ENCODE measurements at regions not wholly inside any gene's neighbourhood (a gene's known extent, or its start where the extent isn't known, plus 50 kb on each side); places are given as distances from the start of the nearest gene placed in this dataset.

- Histone ChIP-seq H3K4me3 (ENCODE audit: low read depth in 1 of 2, low read length in 2 of 2) (no peak overlapping the region), H3K4me2 (ENCODE audit: insufficient read depth, low read length) (no peak overlapping the region), H2AFZ (ENCODE audit: low read depth, low read length) (no peak overlapping the region), H4K20me1 (ENCODE audit: insufficient read depth, low read length) (no peaks in the 10 kb centered on the region), H3K4me1 (ENCODE audit: insufficient read depth, low read length) (peaks cover 19% of the 10 kb centered on the region), H3K9me3 (ENCODE audit: insufficient read depth, low read length, severe bottlenecking) (no peaks in the 10 kb centered on the region), H3K27me3 (ENCODE audit: insufficient read depth, low read length, poor library complexity) (no peaks in the 10 kb centered on the region), H3K36me3 (ENCODE audit: insufficient read depth, low read length) (no peaks in the 10 kb centered on the region), H3K27ac (ENCODE audit: low read length) (no peak overlapping the region), H3K9ac (ENCODE audit: low read depth, low read length) (no peak overlapping the region), H3K79me2 (ENCODE audit: insufficient read depth, low read length) (no peaks in the 10 kb centered on the region)
- no peak for DNase-seq
- TF ChIP-seq EZH2 (IDR thresholded peaks at IDR 0.05; ENCODE audit: borderline replicate concordance, low read depth, low read length, severe bottlenecking) (no peak), CTCF (IDR thresholded peaks at IDR 0.05; ENCODE audit: borderline replicate concordance, extremely low read depth, low read length, poor library complexity, severe bottlenecking) (no peak)
- ATAC-seq (ENCODE audit: insufficient read depth, low read depth), result no peak
Observed at GRCh38 chr20:48076747-48077146, 291.5 kb upstream of the SULF2 start.

GRCh38 chr20:48076247-48076646 is 291.0 kb upstream of the SULF2 start:
- Histone ChIP-seq H3K79me2 (ENCODE audit: insufficient read depth, low read length) (no peaks in the 10 kb centered on the region), H3K9me3 (ENCODE audit: insufficient read depth, low read length, severe bottlenecking) (no peaks in the 10 kb centered on the region), H3K4me3 (ENCODE audit: low read depth in 1 of 2, low read length in 2 of 2) (no peak overlapping the region), H3K9ac (ENCODE audit: low read depth, low read length) (no peak overlapping the region), H4K20me1 (ENCODE audit: insufficient read depth, low read length) (no peaks in the 10 kb centered on the region), H3K36me3 (ENCODE audit: insufficient read depth, low read length) (no peaks in the 10 kb centered on the region), H3K27ac (ENCODE audit: low read length) (no peak overlapping the region), H2AFZ (ENCODE audit: low read depth, low read length) (no peak overlapping the region), H3K4me1 (ENCODE audit: insufficient read depth, low read length) (peaks cover 19% of the 10 kb centered on the region), H3K27me3 (ENCODE audit: insufficient read depth, low read length, poor library complexity) (no peaks in the 10 kb centered on the region), H3K4me2 (ENCODE audit: insufficient read depth, low read length) (no peak overlapping the region)
- no peak for TF ChIP-seq EZH2 (IDR thresholded peaks at IDR 0.05; ENCODE audit: borderline replicate concordance, low read depth, low read length, severe bottlenecking)
- no peak for TF ChIP-seq CTCF (IDR thresholded peaks at IDR 0.05; ENCODE audit: borderline replicate concordance, extremely low read depth, low read length, poor library complexity, severe bottlenecking)
- DNase-seq (no peak), ATAC-seq (ENCODE audit: insufficient read depth, low read depth) (no peak)

GRCh38 chr20:48075591-48076174 is 290.4 kb upstream of the SULF2 start:
- Histone ChIP-seq H3K36me3 (ENCODE audit: insufficient read depth, low read length) (no peaks in the 10 kb centered on the region), H3K4me3 (ENCODE audit: low read depth in 1 of 2, low read length in 2 of 2) (no peak overlapping the region), H3K79me2 (ENCODE audit: insufficient read depth, low read length) (no peaks in the 10 kb centered on the region), H3K4me2 (ENCODE audit: insufficient read depth, low read length) (no peak overlapping the region), H3K9me3 (ENCODE audit: insufficient read depth, low read length, severe bottlenecking) (no peaks in the 10 kb centered on the region), H3K27me3 (ENCODE audit: insufficient read depth, low read length, poor library complexity) (no peaks in the 10 kb centered on the region), H3K27ac (ENCODE audit: low read length) (no peak overlapping the region), H3K9ac (ENCODE audit: low read depth, low read length) (no peak overlapping the region), H2AFZ (ENCODE audit: low read depth, low read length) (no peak overlapping the region), H4K20me1 (ENCODE audit: insufficient read depth, low read length) (no peaks in the 10 kb centered on the region), H3K4me1 (ENCODE audit: insufficient read depth, low read length) (peaks cover 19% of the 10 kb centered on the region)
- no peak for DNase-seq
- no peak for TF ChIP-seq EZH2 (IDR thresholded peaks at IDR 0.05; ENCODE audit: borderline replicate concordance, low read depth, low read length, severe bottlenecking)
- TF ChIP-seq CTCF (IDR thresholded peaks at IDR 0.05; ENCODE audit: borderline replicate concordance, extremely low read depth, low read length, poor library complexity, severe bottlenecking), result no peak
- no peak for ATAC-seq (ENCODE audit: insufficient read depth, low read depth)
